ENCODE measurements at regions not wholly inside any gene's neighbourhood (a gene's known extent, or its start where the extent isn't known, plus 50 kb on each side); places are given as distances from the start of the nearest gene placed in this dataset.
"Not testable (repeated sequence)": the region's sequence is repeated elsewhere in the genome, so short reads cannot be mapped to it uniquely, and the experiment has no call there.

DNA sequence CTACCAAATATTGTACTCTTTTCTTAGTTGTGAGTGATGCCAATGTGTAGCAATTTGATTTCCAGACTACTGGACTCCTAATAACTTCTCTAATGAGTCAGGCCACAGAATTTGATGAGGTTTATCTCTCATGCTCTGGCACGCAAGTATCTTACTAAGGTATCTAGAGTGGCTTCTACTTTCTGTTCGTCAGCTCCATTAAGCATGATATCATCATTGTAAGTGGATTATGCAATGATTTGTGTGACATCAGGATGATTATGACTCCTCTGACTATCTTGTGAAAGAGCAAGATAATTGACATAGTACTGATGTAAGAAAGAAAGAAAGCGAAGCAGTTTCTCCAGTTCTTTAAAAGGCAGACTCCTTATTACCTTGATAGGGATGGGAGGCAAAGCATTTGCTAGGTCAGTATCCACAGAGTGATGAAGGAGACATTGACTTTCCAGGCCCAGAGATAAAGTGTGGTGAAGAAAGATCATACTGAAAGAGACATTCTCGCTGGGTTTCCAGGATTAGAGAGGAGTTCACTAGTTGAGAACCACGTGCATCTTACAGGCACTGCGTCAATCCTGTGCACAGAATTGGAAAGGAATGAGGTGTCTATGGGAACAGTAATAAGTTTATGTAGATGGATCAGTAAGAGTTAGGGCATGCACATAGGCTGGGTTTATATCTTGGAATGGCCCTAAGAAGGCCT lies 161.9 kb upstream of the STK26 start:
- WGBS, 2 donors = 74 to 90% methylated on average over 6 of the region's 6 CpGs
- H3K9me3 ChIP-seq (ENCODE audit: control insufficient read depth, low read length) = no peaks in the 10 kb centered on the region
- no peak for DNase-seq
- no peak overlapping the region for H3K27ac ChIP-seq (ENCODE audit: low read depth in 1 of 2, low read length in 2 of 2)
- intact Hi-C loops (cut with DNase I) = no loop called here
- ATAC-seq (ENCODE audit: low FRiP score) = no peak
- no peak overlapping the region for H3K4me3 ChIP-seq (ENCODE audit: low read length in 2 of 2)
- no peaks in the 10 kb centered on the region for H3K36me3 ChIP-seq (ENCODE audit: control insufficient read depth in 1 of 2, insufficient read depth in 2 of 2, low read length in 1 of 2)
- H3K27me3 ChIP-seq (ENCODE audit: control insufficient read depth in 1 of 2, insufficient read depth in 2 of 2, low read length in 1 of 2) = no peaks in the 10 kb centered on the region
- no peaks in the 10 kb centered on the region for H3K4me1 ChIP-seq (ENCODE audit: control insufficient read depth in 1 of 2, insufficient read depth in 2 of 2, low read length in 2 of 2)

DNA sequence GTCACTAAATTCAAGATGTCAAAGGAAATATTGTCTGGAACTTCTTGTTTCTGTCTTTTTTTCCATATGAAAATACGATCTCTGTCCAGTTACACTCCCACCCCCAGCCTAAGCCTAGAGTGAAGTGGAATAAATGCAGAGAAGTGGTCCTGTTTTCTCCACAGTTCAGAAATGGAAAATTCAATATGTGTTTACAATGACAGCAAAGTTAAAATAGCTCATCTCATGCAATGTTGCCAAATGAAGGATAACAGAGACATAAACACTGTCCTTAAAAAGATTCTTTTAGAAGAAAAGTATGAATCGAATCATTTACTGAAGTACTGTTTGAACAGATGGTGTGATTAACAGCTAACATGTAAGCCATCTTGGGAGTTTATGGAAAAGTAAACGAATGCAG lies 160.8 kb upstream of the STK26 start:
- Histone ChIP-seq H3K4me3 (ENCODE audit: low read length in 2 of 2) (no peak overlapping the region), H3K27ac (ENCODE audit: low read depth in 1 of 2, low read length in 2 of 2) (no peak overlapping the region), H3K4me1 (ENCODE audit: control insufficient read depth in 1 of 2, insufficient read depth in 2 of 2, low read length in 2 of 2) (no peaks in the 10 kb centered on the region), H3K36me3 (ENCODE audit: control insufficient read depth in 1 of 2, insufficient read depth in 2 of 2, low read length in 1 of 2) (no peaks in the 10 kb centered on the region), H3K9me3 (ENCODE audit: control insufficient read depth, low read length) (no peaks in the 10 kb centered on the region), H3K27me3 (ENCODE audit: control insufficient read depth in 1 of 2, insufficient read depth in 2 of 2, low read length in 1 of 2) (no peaks in the 10 kb centered on the region)
- no peak for DNase-seq
- 60 to 62% methylated on average over 3 of the region's 3 CpGs for WGBS, 2 donors
- ATAC-seq (ENCODE audit: low FRiP score) = no peak
- intact Hi-C loops (cut with DNase I) = no loop called here

DNA sequence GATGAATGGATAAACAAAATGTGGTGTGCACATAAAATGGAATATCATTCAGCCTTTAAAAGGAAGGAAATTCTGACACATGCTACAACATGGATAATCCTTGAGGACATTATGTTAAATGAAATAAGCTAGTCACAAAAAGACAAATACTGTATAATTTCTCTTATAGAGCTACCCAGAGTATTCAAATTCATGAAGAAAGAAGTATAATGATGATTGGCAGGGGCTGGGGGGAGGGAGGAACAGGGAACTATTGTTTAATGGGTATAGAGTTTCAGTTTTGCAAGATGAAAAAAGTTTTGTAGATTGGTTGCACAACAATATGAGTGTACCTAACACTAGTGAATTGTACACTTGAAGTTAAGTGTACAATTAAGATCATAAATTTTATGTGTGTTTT lies 153.9 kb upstream of the STK26 start:
- H3K27me3 ChIP-seq (ENCODE audit: control insufficient read depth in 1 of 2, insufficient read depth in 2 of 2, low read length in 1 of 2) = no peaks in the 10 kb centered on the region
- DNase-seq (no peak), ATAC-seq (ENCODE audit: low FRiP score) (no peak)
- H3K4me1 ChIP-seq (ENCODE audit: control insufficient read depth in 1 of 2, insufficient read depth in 2 of 2, low read length in 2 of 2) = no peaks in the 10 kb centered on the region
- H3K36me3 ChIP-seq (ENCODE audit: control insufficient read depth in 1 of 2, insufficient read depth in 2 of 2, low read length in 1 of 2) = no peaks in the 10 kb centered on the region
- intact Hi-C loops (cut with DNase I) = no loop called here
- H3K27ac ChIP-seq (ENCODE audit: low read depth in 1 of 2, low read length in 2 of 2) = no peak overlapping the region
- no peak overlapping the region for H3K4me3 ChIP-seq (ENCODE audit: low read length in 2 of 2)
- H3K9me3 ChIP-seq (ENCODE audit: control insufficient read depth, low read length) = no peaks in the 10 kb centered on the region

DNA sequence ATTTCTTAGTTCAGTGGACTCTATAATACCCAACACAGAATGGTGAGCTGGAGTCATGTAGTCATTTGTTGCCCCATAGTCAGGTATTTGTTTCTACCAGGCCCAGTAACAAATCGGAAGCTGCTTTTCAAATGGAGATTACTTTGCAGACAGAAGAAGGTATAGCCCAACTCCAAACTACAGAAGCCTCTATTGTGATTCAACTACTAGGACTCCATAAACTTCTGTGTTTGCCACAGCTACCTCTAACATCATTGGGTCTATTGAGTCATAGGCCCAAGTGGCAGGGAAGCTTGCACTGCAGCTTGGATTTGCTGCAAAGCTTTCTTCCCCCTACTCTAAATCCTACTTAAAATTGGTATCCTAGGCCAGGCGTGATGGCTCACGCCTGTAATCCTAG lies 148.8 kb upstream of the STK26 start:
- Histone ChIP-seq H3K27me3 (ENCODE audit: control insufficient read depth in 1 of 2, insufficient read depth in 2 of 2, low read length in 1 of 2) (no peaks in the 10 kb centered on the region), H3K36me3 (ENCODE audit: control insufficient read depth in 1 of 2, insufficient read depth in 2 of 2, low read length in 1 of 2) (no peaks in the 10 kb centered on the region), H3K27ac (ENCODE audit: low read depth in 1 of 2, low read length in 2 of 2) (no peak overlapping the region), H3K9me3 (ENCODE audit: control insufficient read depth, low read length) (no peaks in the 10 kb centered on the region), H3K4me1 (ENCODE audit: control insufficient read depth in 1 of 2, insufficient read depth in 2 of 2, low read length in 2 of 2) (no peaks in the 10 kb centered on the region), H3K4me3 (ENCODE audit: low read length in 2 of 2) (no peak overlapping the region)
- WGBS, 2 donors = 76 to 94% methylated on average over 2 to 3 of the region's 3 CpGs
- ATAC-seq (ENCODE audit: low FRiP score) (no peak), DNase-seq (no peak)
- intact Hi-C loops (cut with DNase I) = no loop called here

DNA sequence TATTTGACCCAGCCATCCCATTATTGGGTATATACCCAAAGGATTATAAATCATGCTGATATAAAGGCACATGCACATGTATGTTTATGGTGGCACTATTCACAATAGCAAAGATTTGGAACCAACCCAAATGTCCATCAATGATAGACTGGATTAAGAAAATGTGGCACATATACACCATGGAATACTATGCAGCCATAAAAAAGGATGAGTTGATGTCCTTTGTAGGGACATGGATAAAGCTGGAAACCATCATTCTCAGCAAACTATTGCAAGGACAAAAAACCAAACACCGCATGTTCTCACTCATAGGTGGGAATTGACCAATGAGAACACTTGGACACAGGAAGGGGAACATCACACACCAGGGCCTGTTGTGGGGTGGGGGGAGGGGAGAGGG lies 147.3 kb upstream of the STK26 start:
- ATAC-seq (ENCODE audit: low FRiP score); H3K9me3 ChIP-seq (ENCODE audit: control insufficient read depth, low read length); H3K4me1 ChIP-seq (ENCODE audit: control insufficient read depth in 1 of 2, insufficient read depth in 2 of 2, low read length in 2 of 2); H3K4me3 ChIP-seq (ENCODE audit: low read length in 2 of 2); H3K36me3 ChIP-seq (ENCODE audit: control insufficient read depth in 1 of 2, insufficient read depth in 2 of 2, low read length in 1 of 2); intact Hi-C loops (cut with DNase I); H3K27me3 ChIP-seq (ENCODE audit: control insufficient read depth in 1 of 2, insufficient read depth in 2 of 2, low read length in 1 of 2); DNase-seq; H3K27ac ChIP-seq (ENCODE audit: low read depth in 1 of 2, low read length in 2 of 2): not testable (repeated sequence)
- 89% methylated on average over 1 of the region's 1 CpG for WGBS, 2 donors

DNA sequence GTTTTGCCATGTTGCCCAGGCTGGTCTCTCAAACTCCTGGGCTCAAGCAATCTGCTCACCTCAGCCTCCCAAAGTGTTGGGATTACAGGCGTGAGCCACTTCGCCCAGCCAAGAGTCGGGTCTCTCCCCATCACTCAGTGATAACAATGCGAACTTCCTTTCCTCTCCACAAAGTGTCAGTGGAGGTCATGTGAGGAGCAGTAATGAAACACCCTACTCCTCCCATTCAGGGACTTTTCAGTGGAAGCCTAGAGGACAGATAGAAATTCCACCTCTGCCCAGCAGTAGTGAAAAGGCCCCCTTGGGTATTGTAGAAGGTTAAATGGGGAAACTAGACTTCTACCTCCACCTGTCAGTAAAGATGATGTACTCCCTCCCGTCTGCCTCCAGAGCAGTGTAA lies 141.9 kb upstream of the STK26 start:
- H3K9me3 ChIP-seq (ENCODE audit: control insufficient read depth, low read length) = no peaks in the 10 kb centered on the region

DNA sequence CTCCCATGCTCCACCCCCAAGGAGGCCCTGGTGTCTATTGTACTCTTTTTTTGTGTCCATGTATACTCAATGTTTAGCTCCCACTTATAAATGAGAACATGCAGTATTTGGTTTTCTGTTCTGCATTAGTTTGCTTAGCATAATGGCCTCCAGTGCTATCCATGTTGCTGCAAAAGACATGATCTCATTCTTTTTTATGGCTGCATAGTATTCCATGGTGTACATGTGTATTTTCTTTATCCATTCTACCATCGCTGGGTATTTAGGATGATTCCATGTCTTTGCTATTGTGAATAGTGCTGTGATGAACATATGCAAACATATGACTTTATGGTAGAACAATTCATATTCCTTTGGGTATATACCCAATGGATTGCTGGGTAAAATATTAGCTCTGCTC lies 138.1 kb upstream of the STK26 start:
- H3K9me3 ChIP-seq (ENCODE audit: control insufficient read depth, low read length); ATAC-seq (ENCODE audit: low FRiP score); intact Hi-C loops (cut with DNase I); H3K4me3 ChIP-seq (ENCODE audit: low read length in 2 of 2); DNase-seq; H3K36me3 ChIP-seq (ENCODE audit: control insufficient read depth in 1 of 2, insufficient read depth in 2 of 2, low read length in 1 of 2); H3K27me3 ChIP-seq (ENCODE audit: control insufficient read depth in 1 of 2, insufficient read depth in 2 of 2, low read length in 1 of 2); H3K4me1 ChIP-seq (ENCODE audit: control insufficient read depth in 1 of 2, insufficient read depth in 2 of 2, low read length in 2 of 2); H3K27ac ChIP-seq (ENCODE audit: low read depth in 1 of 2, low read length in 2 of 2): not testable (repeated sequence)
- 58 to 80% methylated on average over 1 of the region's 1 CpG for WGBS, 2 donors

More for the DNA sequence above, 141.9 kb upstream of the STK26 start:
- H3K27ac ChIP-seq (ENCODE audit: low read depth in 1 of 2, low read length in 2 of 2) = no peak overlapping the region
- no peak for DNase-seq
- intact Hi-C loops (cut with DNase I) = no loop called here
- H3K4me1 ChIP-seq (ENCODE audit: control insufficient read depth in 1 of 2, insufficient read depth in 2 of 2, low read length in 2 of 2) = no peaks in the 10 kb centered on the region
- H3K27me3 ChIP-seq (ENCODE audit: control insufficient read depth in 1 of 2, insufficient read depth in 2 of 2, low read length in 1 of 2) = no peaks in the 10 kb centered on the region
- no peak overlapping the region for H3K4me3 ChIP-seq (ENCODE audit: low read length in 2 of 2)
- H3K36me3 ChIP-seq (ENCODE audit: control insufficient read depth in 1 of 2, insufficient read depth in 2 of 2, low read length in 1 of 2) = no peaks in the 10 kb centered on the region
- 53 to 60% methylated on average over 5 of the region's 5 CpGs for WGBS, 2 donors
- no peak for ATAC-seq (ENCODE audit: low FRiP score)

DNA sequence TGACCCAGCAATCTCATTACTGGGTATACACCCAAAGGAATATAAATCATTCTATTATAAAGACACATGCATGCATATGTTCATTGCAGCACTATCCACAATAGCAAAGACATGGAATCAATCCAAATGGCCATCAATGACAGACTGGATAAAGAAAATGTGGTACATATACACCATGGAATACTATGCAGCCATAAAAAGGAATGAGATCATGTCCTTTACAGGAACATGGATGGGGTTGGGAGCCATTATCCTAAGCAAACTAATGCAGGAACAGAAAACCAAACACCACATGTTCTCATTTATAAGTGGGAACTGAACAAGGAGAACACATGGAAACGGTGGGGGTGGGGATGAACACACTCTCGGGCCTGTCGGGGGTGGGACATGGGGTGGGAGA lies 129.2 kb upstream of the STK26 start:
- H3K9me3 ChIP-seq (ENCODE audit: control insufficient read depth, low read length); H3K4me3 ChIP-seq (ENCODE audit: low read length in 2 of 2); H3K27ac ChIP-seq (ENCODE audit: low read depth in 1 of 2, low read length in 2 of 2); H3K36me3 ChIP-seq (ENCODE audit: control insufficient read depth in 1 of 2, insufficient read depth in 2 of 2, low read length in 1 of 2); H3K4me1 ChIP-seq (ENCODE audit: control insufficient read depth in 1 of 2, insufficient read depth in 2 of 2, low read length in 2 of 2); ATAC-seq (ENCODE audit: low FRiP score); intact Hi-C loops (cut with DNase I); DNase-seq; H3K27me3 ChIP-seq (ENCODE audit: control insufficient read depth in 1 of 2, insufficient read depth in 2 of 2, low read length in 1 of 2): not testable (repeated sequence)
- WGBS, 2 donors = 59 to 83% methylated on average over 3 of the region's 3 CpGs

DNA sequence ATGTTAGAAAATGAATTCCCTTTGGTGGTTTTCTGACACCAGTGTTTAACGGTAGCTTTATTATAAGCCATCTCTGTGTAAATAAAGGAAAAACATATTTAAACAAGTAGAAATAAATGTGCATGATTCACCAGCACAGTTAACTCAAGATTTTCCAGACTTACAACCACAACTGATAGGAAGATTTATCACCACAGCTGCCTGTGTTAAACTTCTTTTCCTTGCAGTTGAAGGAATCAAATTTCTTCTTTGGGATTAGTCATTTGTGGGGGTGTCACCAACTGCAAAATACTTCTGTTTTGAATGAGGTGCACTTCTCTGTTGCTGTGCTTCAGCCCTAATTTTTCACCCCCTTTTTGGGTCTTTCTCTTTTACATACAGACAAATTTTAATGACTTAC lies 128.1 kb upstream of the STK26 start:
- no peak for DNase-seq
- intact Hi-C loops (cut with DNase I) = no loop called here
- Histone ChIP-seq H3K36me3 (ENCODE audit: control insufficient read depth in 1 of 2, insufficient read depth in 2 of 2, low read length in 1 of 2) (no peaks in the 10 kb centered on the region), H3K27ac (ENCODE audit: low read depth in 1 of 2, low read length in 2 of 2) (no peak overlapping the region), H3K4me1 (ENCODE audit: control insufficient read depth in 1 of 2, insufficient read depth in 2 of 2, low read length in 2 of 2) (no peaks in the 10 kb centered on the region), H3K9me3 (ENCODE audit: control insufficient read depth, low read length) (no peaks in the 10 kb centered on the region), H3K4me3 (ENCODE audit: low read length in 2 of 2) (no peak overlapping the region), H3K27me3 (ENCODE audit: control insufficient read depth in 1 of 2, insufficient read depth in 2 of 2, low read length in 1 of 2) (peaks cover 0 to 4% of the 10 kb centered on the region in 2 donors)
- ATAC-seq (ENCODE audit: low FRiP score) = no peak
- 2 to 20% methylated on average over 1 of the region's 1 CpG for WGBS, 2 donors

Measured in aorta (tissue), 5 donors.